ENCODE measurements at regions not wholly inside any gene's neighbourhood (a gene's known extent, or its start where the extent isn't known, plus 50 kb on each side); places are given as distances from the start of the nearest gene placed in this dataset.

DNA sequence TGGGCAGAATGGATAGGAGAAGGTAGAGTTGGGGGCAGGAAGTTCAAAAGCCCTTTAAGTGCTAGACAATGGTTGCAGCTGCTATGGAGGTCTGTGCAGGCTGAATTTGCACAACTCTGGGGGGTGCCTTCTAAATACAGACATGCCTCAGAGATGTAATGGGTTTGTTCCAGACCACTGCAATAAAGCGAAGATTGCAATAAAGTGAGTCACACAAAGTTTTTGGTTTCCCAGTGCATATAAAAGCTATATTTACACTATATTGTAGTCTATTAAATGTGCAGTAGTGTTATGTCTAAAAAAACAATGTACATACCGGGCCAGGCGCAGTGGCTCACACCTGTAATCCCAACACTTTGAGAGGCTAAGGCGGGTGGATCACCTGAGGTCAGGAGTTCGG is 60.5 kb upstream of the MYOCD start:
- H3K4me3 ChIP-seq (ENCODE audit: low read depth, low read length): no peak overlapping the region
- CTCF ChIA-PET: interaction anchor here (0.6 to 1.0 kb wide), 2 partner anchors 39 to 60 kb away, joined by 3 to 5 read pairs; no protein-coding TSS in a partner anchor
- POLR2A ChIA-PET: interaction anchor here (0.6 kb wide), 2 partner anchors 15 to 412 kb away, joined by 4 to 5 read pairs; no protein-coding TSS in a partner anchor
- DNase-seq (ENCODE audit: low read depth, low spot score): no peak
- TF ChIP-seq CTCF (IDR thresholded peaks at IDR 0.05; ENCODE audit: insufficient read depth, low read length, missing control alignments): no peak

- POLR2A ChIA-PET: no interaction called here
- TF ChIP-seq CTCF (IDR thresholded peaks at IDR 0.05; ENCODE audit: insufficient read depth, low read length, missing control alignments): no peak
- CTCF ChIA-PET: interaction anchor here (0.7 to 1.7 kb wide), 4 partner anchors 13 to 358 kb away, joined by 3 to 6 read pairs (median 3); no protein-coding TSS in a partner anchor
- no peak for DNase-seq (ENCODE audit: low read depth, low spot score)
- H3K4me3 ChIP-seq (ENCODE audit: low read depth, low read length): no peak overlapping the region
Measured at GRCh38 chr17:12613566-12613965, 52.1 kb upstream of the MYOCD start.

Data from AG04449 (cell line).